ENCODE measurements at regions not wholly inside any gene's neighbourhood (a gene's known extent, or its start where the extent isn't known, plus 50 kb on each side); places are given as distances from the start of the nearest gene placed in this dataset.

GRCh38 chr11:80569832-80570231, 1129.0 kb upstream of the TENM4 start:
- no peak for TF ChIP-seq POLR2AphosphoS5 (IDR thresholded peaks at IDR 0.05; ENCODE audit: low read depth)
- no peak for TF ChIP-seq CTCF (IDR thresholded peaks at IDR 0.05; ENCODE audit: insufficient read depth, low read length)
- no peak for TF ChIP-seq REST (IDR thresholded peaks at IDR 0.05; ENCODE audit: insufficient replicate concordance, low read depth)
- no peak for TF ChIP-seq SPI1 (IDR thresholded peaks at IDR 0.05; ENCODE audit: borderline replicate concordance, low read depth)
- TF ChIP-seq GABPA (IDR thresholded peaks at IDR 0.05; ENCODE audit: low read depth) = no peak

Data from HL-60 (cell line).